DMS53 (cell line): ENCODE measurements at regions not wholly inside any gene's neighbourhood (a gene's known extent, or its start where the extent isn't known, plus 50 kb on each side); places are given as distances from the start of the nearest gene placed in this dataset.
A peak's percentile ranks its signal among the peaks of the same experiment; 100 is the strongest.

ENCODE experiments used
- DNase-seq: peaks from one replicate; lab custom pipeline; 2025; lab: John Stamatoyannopoulos, UW

DNA sequence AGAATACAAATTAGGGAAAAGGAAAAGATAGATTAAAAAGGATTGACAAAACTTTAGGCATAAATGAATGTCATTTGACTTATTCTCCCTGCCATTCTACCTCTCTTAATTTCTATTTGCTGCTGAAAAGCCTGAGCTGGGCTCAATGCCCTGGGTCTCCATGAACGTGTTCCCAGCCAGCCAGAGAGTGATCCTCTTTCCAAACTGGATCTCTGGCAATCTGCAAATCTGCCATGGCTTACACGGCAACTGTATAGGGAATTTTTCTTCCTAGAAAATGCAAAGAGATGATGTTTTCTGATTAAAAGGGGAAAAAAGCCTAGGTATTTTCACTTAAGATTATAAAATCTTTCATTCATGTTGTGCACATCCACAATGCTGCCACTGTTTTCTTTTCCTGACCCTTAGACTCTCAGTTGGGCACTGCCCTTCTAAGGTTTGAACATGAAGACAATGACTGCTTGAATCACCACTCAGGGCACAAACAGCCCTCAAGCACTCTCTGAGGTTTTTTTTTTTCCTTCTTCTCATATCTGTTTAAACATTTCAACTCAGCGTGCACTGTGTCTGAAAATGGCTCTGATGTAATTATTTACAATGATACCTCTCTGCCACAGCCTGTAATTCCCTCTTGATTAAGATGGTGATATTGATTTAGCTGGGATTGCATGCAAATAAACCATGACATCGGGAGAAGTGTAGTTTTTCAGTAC lies 60.3 kb downstream of the DACT1 start:
- DNase-seq = peak; percentile 77

DNA sequence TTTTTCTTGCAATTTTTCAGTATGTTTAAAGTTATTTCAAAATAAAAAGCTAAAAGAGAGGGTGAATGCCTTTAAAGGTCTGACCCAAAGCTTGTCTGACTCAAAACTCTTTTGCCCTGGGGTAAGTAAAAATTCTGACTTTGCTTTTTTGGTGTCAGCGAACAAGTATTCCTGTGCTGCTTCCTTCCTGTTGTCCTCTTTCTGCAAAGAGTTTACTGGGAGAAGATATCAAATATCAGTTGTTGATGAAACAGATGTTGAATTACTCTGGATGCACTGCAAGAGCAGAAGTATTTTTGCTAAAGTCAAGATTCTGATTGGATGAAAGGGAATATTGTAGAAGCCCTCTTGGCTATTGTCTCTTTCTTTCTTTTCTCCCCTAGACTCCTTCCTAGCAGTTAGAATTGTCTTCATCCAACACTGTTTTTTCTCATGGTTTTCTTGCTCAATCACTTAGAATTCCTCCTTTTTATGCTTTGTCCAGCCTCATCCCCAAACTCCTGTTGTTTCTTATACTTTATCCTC lies 62.0 kb downstream of the DACT1 start:
- no peak for DNase-seq

DNA sequence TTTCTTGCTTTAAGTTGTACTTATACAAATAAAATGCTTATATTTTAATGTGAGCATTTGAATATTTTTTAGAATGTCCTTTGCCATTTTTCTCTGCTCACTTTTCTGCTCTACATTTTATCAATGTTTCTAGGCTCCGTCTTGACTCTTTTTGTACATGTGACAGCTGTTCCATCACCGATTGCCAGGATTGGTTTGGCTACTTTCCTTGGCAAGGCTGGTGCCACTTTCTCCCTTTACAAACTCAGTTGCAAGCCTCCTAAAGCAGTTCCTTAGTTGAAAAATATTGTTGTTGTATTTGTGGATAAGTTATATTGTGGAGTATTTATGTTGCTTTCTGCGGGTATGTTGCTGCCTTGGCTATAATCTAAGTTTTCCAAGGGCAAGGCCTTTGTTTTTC lies 63.4 kb downstream of the DACT1 start:
- DNase-seq = no peak

DNA sequence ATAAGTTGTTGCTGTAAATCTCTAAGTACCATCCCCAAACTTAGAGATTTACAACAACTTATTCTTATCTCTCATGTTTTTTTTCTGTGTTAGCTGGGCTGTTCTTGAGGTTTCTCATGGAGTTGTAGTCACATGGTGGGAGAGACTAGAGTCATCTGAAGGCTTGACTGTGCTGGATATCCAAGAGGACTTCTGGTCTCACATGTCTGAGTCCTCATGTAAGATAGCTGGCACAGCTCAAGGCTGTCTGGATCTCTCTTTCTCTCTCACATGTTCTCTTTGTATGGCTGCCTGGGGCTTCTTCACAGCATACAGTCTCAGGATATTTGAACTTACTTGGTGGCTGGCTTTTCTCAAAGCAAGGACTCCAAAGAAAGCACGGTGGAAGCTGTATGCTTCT lies 63.8 kb downstream of the DACT1 start:
- DNase-seq = no peak

DNA sequence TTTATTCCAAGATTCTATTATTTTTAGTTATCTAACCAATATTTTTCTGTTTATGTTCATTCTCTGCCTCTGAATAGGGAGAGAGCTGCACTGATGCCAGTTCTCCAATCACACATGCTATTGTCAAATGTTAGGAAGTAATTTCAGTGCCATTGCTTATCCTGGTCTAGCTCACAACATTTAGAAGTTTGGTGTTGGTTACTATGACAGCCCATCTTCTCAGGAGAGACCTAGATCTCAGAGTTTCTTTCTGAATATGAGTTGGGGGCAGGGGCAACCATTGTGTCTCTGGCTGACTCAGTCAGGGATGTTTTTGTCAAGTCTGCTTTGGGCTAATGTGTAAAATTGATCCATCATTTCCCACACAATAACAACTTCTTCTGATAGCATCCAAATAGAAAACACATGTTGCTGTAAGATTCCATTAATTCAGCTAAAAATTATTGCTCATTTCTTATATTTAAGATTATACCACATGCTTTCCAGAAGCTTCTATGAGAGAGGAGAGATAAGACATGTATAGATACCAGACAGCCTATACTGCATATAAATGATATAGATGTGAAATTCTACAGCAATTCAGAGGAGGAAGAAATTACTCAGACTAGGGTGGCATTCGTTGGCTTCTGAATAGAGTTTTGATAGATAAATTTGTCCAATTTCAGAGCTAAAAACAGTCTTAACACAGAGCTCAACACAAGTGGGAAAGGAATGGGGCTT lies 64.8 kb downstream of the DACT1 start:
- no peak for DNase-seq

DNA sequence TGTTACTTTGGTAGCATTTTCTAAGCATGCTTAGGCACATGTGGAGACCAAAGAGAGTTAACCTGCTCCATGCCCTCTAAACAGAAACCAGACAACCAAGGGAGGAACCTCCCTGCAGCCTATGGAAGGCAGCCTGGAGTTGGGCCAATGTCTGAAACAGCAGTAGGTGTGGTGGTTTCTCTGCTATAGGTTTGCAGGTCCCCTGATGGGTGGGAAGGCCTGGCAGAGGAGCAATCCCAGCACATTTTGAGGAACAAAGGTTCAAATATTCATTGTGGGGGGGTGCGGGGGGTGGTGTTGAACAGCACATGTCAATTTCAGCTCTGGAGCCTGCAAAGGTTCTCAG lies 65.4 kb downstream of the DACT1 start:
- no peak for DNase-seq

DNA sequence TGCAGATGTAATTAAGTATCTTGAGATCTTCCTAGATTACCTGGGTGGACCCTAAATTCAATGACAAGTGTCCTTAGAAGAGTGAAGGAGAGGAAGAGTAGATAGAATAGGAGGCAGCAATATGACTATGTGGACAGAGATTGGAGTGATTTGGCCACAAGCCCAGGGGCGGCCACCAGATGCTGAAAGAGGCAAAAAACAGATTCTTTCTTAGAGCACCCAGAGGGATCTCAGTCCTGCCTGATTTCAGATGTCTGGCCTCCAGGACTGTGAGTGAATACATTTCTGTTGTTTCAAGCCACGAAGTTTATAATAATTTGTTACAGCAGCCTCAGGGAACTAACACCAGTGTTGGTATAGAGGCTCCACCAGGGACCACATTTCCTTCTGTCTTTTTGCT lies 67.3 kb downstream of the DACT1 start:
- DNase-seq = no peak

DNA sequence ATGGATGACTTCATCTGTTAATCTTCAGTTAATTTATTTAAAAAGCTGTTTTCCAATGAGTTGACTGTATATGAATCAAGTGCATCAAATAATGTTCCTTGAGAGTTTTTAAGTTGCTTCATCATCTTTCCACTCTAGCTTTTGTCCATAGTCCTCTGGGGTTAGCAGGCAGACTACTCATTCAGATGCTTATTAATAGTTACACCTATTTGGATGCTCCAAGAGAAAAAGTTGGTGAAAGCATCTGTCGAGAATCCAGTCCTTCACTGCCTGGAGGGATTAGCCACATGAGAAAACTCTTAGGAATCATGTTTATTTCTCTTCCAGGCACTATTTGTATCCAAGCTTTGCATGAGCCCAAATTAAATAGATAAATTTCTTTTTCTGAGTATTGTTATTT lies 70.2 kb downstream of the DACT1 start:
- no peak for DNase-seq

DNA sequence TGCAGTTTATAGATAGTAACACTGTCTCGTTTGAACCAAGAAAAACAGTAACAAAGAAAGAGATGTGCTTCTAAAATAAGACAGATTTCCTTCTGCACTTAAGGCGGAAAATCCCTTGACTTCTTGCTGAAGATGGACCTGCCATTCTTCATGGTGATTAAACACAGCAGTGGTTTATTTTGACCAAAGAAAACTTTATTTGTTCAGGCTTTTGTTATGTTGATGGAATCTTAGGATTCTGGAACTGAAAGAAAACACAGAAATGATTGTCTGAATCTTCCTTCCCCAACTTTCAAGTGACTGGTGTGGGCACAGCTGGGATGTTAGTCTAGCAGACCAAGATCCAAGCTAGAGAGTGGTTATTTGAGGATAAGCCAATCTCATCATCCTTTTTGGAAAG lies 72.2 kb downstream of the DACT1 start:
- no peak for DNase-seq

DNA sequence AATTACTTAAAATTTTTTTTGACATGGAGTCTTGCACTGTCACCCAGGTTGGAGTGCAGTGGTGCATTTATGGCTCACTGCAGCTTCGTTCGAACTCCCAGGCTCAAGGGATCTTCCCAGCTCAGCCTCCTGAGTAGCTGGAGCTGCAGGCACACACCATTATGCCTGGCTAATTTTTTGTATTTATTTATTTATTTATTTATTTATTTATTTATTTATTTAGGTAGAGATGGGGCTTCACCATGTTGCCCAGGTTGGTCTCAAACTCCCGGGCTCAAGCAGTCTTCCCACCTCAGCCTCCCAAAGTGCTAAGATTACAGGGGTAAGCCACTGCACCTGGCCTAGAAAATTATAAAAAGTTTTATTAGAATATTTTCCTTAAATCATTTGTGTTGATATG lies 73.6 kb downstream of the DACT1 start:
- DNase-seq = no peak

DNA sequence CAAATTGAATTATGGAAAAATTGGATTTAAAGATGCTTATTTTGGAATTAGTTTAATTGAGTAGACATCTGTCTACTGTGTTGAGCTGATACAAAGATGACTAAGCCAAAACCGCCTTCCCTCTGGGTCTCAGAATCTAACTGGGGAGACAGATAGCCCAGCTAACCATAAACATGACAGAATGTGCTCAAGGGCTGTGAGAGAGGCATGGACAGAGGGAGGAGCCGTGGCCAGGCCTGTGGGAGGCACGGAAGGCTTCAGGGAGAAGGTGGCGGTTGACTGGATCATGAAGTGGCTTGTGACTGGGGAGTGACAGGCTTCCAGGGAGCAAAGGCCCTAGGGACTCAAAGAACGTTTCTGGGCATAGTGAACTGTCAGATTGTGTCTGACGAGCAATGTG lies 74.6 kb downstream of the DACT1 start:
- no peak for DNase-seq

DNA sequence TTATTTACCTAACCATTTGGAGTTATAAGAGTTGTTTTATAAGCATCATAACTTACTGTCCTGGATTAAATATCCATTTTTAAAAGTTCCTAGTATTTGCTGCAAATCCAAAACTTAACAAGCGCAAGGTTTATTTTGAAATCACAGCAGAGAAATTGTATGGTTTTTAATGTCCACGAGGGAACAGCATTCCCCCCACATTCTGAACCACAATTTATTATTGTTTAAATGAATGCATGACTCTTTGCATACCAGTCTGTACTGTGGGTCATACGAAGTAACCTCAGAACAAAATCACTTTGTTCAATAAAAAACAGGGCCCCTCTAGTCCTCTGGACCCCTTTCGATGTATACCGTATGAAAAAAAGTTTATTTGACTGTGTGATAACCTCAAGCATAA lies 75.9 kb downstream of the DACT1 start:
- no peak for DNase-seq

DNA sequence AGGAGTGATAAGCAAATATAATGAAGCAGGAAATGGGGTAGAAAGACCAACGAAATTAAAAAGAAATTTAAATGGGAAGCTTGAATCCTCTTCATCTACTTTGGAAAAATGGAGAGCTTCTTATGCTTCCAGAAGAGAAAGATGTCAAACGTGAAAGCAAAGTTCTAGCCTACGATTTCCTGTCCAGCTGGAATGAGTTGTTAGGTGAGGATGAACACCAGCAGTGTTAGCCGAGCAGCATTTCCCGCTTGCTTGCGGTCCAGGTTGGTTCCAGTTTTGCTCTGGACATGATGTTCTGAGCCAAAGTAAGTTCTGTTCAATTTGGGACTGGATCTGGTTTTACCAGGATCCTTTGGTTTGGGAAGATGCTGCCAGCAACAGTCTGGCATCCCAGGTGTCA lies 78.9 kb downstream of the DACT1 start:
- no peak for DNase-seq

DNA sequence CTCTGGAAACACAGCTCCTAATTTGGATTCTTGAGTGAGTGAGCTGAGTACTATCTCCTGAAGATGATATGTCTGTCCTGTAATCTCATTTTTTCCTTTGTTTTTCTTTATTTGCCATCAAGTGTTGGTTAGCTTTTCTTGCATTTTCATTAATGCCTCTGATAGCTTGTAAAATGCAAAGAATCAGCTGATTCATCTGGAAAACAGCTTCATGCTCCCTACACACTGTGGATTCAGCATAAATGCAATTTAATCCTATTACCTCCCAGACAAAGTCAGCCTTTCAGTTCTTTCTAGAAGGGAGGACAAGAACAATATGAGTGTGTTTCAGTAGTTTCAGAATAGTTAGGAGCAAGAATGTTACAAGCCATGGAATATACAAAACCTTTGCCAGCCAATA lies 79.4 kb downstream of the DACT1 start:
- no peak for DNase-seq

DNA sequence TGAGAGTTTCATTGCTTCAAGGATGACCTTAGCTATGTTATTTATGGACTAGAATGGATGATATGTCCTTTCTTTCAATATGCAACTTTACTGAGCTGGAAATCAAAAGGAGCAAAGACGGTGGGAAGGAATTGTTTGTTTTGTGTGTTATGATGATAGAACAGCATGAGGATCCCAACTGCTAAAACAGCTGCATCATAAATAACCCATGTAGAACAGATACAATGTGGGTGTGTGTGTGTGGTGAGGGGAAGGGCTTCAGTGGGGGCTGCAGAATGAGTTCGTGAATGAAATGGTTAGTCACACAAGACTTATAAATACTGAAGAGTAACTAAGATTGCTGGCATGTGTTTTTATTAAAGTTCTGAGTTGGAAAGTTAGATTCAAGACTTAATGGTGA lies 80.1 kb downstream of the DACT1 start:
- no peak for DNase-seq

DNA sequence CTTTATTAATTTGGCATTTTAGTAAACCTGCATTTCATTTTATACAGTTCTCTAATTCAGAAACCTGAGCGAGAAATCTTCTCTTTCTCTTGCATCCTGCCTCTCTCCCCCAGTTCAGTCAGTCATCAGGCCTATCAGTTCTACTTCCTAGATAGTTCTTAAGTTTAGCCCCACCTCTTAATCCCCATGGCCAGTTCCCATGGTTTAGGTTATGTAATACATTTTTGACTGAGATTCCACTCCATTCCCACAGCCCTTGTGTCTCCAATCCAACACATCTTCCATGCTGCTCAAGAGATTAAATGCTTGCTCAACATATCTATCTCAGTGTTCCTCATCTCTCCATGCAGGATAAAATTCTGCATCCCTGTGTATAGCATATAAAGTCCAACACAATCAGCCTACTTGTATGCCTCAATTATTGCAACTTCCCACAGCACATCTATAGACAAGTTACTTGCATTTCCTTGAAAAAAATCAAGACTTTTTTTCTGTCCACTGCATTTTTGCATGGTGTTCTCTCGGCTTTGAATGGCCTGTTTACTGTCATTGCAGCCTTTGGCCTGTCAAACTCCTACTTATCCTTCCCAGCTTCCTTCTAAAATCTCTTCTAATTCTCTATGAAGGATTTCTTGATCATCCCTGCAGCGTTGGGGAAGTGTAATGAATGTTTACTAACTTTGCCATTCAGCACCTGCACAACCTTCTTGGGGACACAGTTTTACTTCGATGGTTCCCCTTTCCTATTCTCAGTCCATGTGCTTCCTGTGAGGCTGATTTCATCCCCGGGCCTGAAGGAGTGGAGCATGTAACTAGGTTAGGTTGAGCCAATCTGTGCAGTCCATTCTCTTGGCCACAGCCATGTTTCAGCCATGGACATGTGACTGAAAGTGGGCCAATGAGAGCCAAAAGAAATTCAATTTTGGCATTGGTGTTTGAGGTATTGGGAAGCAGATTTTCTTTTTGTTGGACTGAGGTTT lies 80.8 kb downstream of the DACT1 start:
- DNase-seq = no peak

DNA sequence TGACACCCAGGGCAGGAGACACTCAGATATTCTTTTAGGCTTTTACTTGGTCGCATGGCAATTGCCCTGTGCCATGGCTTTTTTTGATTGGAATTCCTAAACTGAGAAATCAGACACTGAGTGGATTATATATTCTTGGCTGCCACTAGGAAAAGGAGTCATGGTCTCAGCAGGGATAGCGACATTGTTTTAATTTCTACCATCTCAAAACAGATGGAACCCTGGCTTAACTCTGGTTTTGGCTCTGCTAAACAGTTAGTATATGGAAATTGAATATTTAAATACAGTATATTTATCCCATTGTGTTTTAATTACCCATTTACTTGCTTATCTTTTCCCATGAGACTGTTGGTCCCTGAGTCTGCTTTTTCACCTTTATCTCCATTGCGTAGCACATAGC lies 84.0 kb downstream of the DACT1 start:
- no peak for DNase-seq

DNA sequence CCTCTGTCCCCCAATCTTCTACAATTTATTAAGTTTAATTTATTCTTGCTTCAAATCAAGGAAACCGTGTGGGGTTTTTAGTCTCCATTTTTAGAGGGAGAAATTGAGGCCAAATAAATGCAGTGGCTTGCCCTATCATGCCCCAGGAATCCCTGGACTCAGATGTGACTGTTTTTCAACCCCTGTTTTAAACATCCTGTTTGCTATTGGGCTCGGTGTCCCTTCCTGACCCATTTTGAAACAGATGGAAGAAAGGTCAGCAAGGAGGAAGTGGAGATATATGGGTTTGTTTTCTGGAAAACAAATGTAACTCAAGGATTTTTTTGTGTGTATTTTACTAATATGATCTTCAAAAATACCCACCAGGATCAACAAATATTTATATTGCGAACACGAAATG lies 84.7 kb downstream of the DACT1 start:
- DNase-seq = peak; percentile 17

DNA sequence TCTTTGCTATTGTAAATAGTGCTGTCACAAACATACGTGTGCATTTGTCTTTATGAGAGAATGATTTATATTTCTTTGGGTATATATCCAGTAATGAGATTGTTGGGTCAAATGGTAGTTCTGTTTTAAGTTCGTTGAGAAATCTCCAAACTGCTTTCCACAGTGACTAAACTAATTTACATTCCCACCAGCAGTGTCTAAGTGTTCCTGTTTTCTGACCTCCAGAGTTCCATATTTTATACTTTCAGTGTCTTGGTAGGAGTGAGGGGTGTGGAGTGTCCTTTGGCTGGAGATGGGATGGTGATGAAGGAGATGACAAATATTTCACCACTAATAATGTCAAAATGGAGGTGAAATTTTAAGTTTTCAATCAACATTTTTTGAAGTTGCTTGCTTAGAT lies 86.4 kb downstream of the DACT1 start:
- no peak for DNase-seq

DNA sequence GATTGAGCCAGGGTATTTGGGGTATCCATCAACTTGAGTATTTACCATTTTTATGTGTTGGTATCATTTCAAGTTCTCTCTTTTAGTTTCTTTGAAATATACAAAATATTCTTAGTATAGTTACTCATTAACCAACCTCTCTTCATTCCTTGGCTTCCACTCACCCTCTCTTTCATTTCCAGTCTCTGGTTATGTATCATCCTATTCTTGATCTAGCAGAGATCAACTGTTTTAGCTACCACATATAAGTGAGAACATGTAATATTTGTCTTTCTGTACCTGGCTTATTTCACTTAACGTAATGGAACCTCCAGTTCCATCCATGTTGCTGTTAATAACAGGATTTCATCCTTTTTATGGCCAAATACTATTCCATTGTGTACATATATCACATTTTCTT lies 86.9 kb downstream of the DACT1 start:
- DNase-seq = no peak

DNA sequence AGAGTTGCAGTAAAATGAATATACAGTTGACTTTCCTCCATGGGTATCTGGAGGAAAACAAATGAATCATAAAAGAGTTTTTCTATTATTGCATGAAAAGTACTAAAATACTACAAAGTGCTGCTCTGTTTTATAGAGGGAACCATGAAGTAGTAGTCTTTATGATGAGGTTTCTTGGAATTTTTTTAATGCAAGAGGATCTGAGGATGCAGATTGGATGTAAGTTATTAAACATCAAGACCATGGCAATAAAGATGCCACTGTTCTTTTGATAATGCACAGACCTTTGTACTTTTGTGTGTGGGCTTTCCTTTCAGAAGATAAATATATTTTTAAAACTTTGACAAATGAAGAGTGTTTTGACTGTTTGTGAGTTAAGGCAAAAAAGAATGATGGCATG lies 87.5 kb downstream of the DACT1 start:
- no peak for DNase-seq

DNA sequence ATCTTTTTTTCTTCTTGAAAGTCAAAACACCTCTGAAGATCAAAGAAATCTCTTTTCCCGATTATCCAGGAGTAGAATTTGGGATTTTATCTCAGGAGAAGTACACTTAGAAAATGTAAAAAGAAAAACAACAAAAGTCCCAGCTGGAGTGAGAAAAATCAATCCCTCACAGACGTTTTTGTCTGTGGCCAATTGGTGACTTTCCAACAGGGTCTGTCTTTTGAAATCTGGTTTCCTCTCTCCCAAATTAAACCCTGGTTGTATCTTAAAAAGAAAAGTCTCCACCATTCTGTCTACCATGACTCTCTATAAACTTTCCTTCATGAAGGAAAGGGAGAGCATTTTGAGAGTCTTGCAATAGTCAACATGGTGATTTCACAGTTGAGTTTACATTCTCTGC lies 88.1 kb downstream of the DACT1 start:
- DNase-seq = no peak
